IMR-90 (cell line): ENCODE measurements at regions not wholly inside any gene's neighbourhood (a gene's known extent, or its start where the extent isn't known, plus 50 kb on each side); places are given as distances from the start of the nearest gene placed in this dataset.

Experiments
- ATAC-seq: fragments of 200-7000 bp; cut with Tn5 transposase; 2 replicates; pipeline ENCODE4 v1.9.1; 2020; ENCODE audit warnings: low read depth, mild to moderate bottlenecking, moderate library complexity
- BruUV-seq: library from RNA; stranded (reverse); fragments of 400-500 nt; replicated peaks from 2 replicates; lab custom pipeline; 2021; lab: Mats Ljungman, UMichigan
- CTCF ChIA-PET: fragments of 300-600 bp; formaldehyde crosslinking; extraction: SDS; loops from one replicate; lab custom pipeline; 2021; ENCODE audit warnings: antibody characterized with exemption; lab: Yijun Ruan, JAX
- POLR2A ChIA-PET: fragments of 300-600 bp; sonication (Branson Sonifier 250); formaldehyde crosslinking; loops from one replicate; lab custom pipeline; 2022; ENCODE audit warnings: antibody characterized with exemption; ENCODE audit not compliant: unreplicated experiment; lab: Charles Lee
- DNase-seq: peaks from one replicate; pipeline ENCODE4 v3.0.0; 2013
- H2AFZ ChIP-seq: replicated peaks from 2 replicates; pipeline ENCODE3; 2013; ENCODE audit warnings: low read length, mild to moderate bottlenecking; ENCODE audit not compliant: poor library complexity
- H2AK5ac ChIP-seq: 2 replicates; pipeline ENCODE4 v1.6.1; 2013; ENCODE audit warnings: low read depth, low read length, inconsistent platforms
- H2AK9ac ChIP-seq: replicated peaks from 2 replicates; pipeline ENCODE3; 2013; ENCODE audit warnings: mild to moderate bottlenecking, low read depth, low read length, moderate library complexity; ENCODE audit not compliant: poor library complexity
- H2BK120ac ChIP-seq: 2 replicates; pipeline ENCODE4 v1.6.1; 2013; ENCODE audit warnings: low read depth, low read length, inconsistent platforms
- H2BK15ac ChIP-seq: 3 replicates; pipeline ENCODE4 v1.6.1; 2013; ENCODE audit warnings: low read depth, low read length, inconsistent platforms
- H2BK20ac ChIP-seq: 2 replicates; pipeline ENCODE4 v1.6.1; 2013; ENCODE audit warnings: low read depth, mild to moderate bottlenecking, inconsistent platforms, low read length, moderate library complexity
- H2BK5ac ChIP-seq: 2 replicates; pipeline ENCODE4 v1.6.1; 2013; ENCODE audit warnings: mild to moderate bottlenecking, low read depth, low read length, inconsistent platforms; ENCODE audit not compliant: poor library complexity, severe bottlenecking
- H3K14ac ChIP-seq: replicated peaks from 2 replicates; pipeline ENCODE4 v1.6.1; 2013; ENCODE audit warnings: low read depth, low read length, inconsistent platforms
- H3K18ac ChIP-seq: 2 replicates; pipeline ENCODE4 v1.6.1; 2013; ENCODE audit warnings: low read depth, low read length, control low read depth
- H3K23ac ChIP-seq: 2 replicates; pipeline ENCODE4 v1.6.1; 2013; ENCODE audit warnings: low read depth, low read length, inconsistent platforms
- H3K27ac ChIP-seq: 2 replicates; pipeline ENCODE4 v1.5.1; 2013; ENCODE audit warnings: mild to moderate bottlenecking, control low read depth, low read length; ENCODE audit not compliant: insufficient read depth
- H3K27me3 ChIP-seq: 2 replicates; pipeline ENCODE4 v1.6.1; 2013; ENCODE audit warnings: low read length; ENCODE audit not compliant: control insufficient read depth, insufficient read depth
- H3K36me3 ChIP-seq: 2 replicates; pipeline ENCODE4 v1.6.1; 2013; ENCODE audit warnings: low read length, mixed read lengths; ENCODE audit not compliant: control insufficient read depth, insufficient read depth
- H3K4ac ChIP-seq: 2 replicates; pipeline ENCODE4 v1.6.1; 2013; ENCODE audit warnings: low read depth, low read length, inconsistent platforms
- H3K4me1 ChIP-seq: 2 replicates; pipeline ENCODE4 v1.6.1; 2013; ENCODE audit warnings: low read length, mixed read lengths; ENCODE audit not compliant: control insufficient read depth, insufficient read depth
- H3K4me2 ChIP-seq: 2 replicates; pipeline ENCODE4 v1.6.1; 2013; ENCODE audit warnings: low read depth, mild to moderate bottlenecking, control low read depth, low read length, moderate library complexity
- H3K4me3 ChIP-seq: 2 replicates; pipeline ENCODE4 v1.5.1; 2013; ENCODE audit warnings: low read depth, mild to moderate bottlenecking, control low read depth, low read length, moderate library complexity; ENCODE audit not compliant: insufficient read depth
- H3K56ac ChIP-seq: 2 replicates; pipeline ENCODE4 v1.6.1; 2013; ENCODE audit warnings: low read length, inconsistent platforms; ENCODE audit not compliant: insufficient read depth; ENCODE audit errors: extremely low read depth
- H3K79me1 ChIP-seq, 2 experiments: 2 replicates each; pipeline ENCODE4 v1.6.1; 2013; ENCODE audit warnings: low read length in 2 of 2, inconsistent platforms in 1 of 2, low read depth in 1 of 2
- H3K9ac ChIP-seq: 2 replicates; pipeline ENCODE4 v1.6.1; 2013; ENCODE audit warnings: low read depth, low read length, control low read depth
- H3K9me1 ChIP-seq: 2 replicates; pipeline ENCODE4 v1.6.1; 2013; ENCODE audit warnings: low read length, inconsistent platforms; ENCODE audit not compliant: insufficient read depth
- H3K9me3 ChIP-seq: 2 replicates; pipeline ENCODE4 v1.6.1; 2013; ENCODE audit warnings: low read length; ENCODE audit not compliant: control insufficient read depth, insufficient read depth
- H4K20me1 ChIP-seq: 2 replicates; pipeline ENCODE4 v1.6.1; 2013; ENCODE audit warnings: low read length, inconsistent platforms; ENCODE audit not compliant: insufficient read depth
- H4K5ac ChIP-seq: 2 replicates; pipeline ENCODE4 v1.6.1; 2013; ENCODE audit warnings: mild to moderate bottlenecking, low read depth, low read length, control low read depth
- H4K8ac ChIP-seq, 2 experiments: 2 replicates each; pipeline ENCODE4 v1.6.1; 2013; ENCODE audit warnings: low read depth in 2 of 2, low read length in 2 of 2, control low read depth in 1 of 2, inconsistent platforms in 1 of 2
- H4K91ac ChIP-seq: 2 replicates; pipeline ENCODE4 v1.6.1; 2013; ENCODE audit warnings: low read depth, low read length, inconsistent platforms; ENCODE audit not compliant: insufficient read depth
- BHLHE40 ChIP-seq: fragments of 150-350 bp; IDR thresholded peaks from 2 replicates; pipeline ENCODE4 v1.6.1; 2016; ENCODE audit warnings: mild to moderate bottlenecking, low read depth, low read length
- CEBPB ChIP-seq: IDR thresholded peaks from 2 replicates; pipeline ENCODE4 v1.6.1; 2012; ENCODE audit warnings: low read depth, low read length, improper control_type of control experiment
- CHD1 ChIP-seq: IDR thresholded peaks from 2 replicates; pipeline ENCODE4 v1.6.1; 2012; ENCODE audit warnings: low read depth, low read length, improper control_type of control experiment
- MAFK ChIP-seq: IDR thresholded peaks from 2 replicates; pipeline ENCODE4 v1.6.1; 2012; ENCODE audit warnings: low read depth, low read length, improper control_type of control experiment
- MAZ ChIP-seq: IDR thresholded peaks from 2 replicates; pipeline ENCODE4 v1.6.1; 2012; ENCODE audit warnings: low read depth, mild to moderate bottlenecking, low read length, improper control_type of control experiment, moderate library complexity, borderline replicate concordance
- MXI1 ChIP-seq: IDR thresholded peaks from 2 replicates; pipeline ENCODE4 v1.6.1; 2012; ENCODE audit warnings: low read depth, mild to moderate bottlenecking, low read length, moderate library complexity, borderline replicate concordance
- NFE2L2 ChIP-seq: fragments of 150-350 bp; IDR thresholded peaks from 2 replicates; pipeline ENCODE4 v1.6.1; 2016; ENCODE audit warnings: low read depth, mild to moderate bottlenecking, low read length
- POLR2A ChIP-seq: IDR thresholded peaks from 2 replicates; pipeline ENCODE4 v1.6.1; 2012; ENCODE audit warnings: mild to moderate bottlenecking, low read depth, low read length
- RAD21 ChIP-seq: IDR thresholded peaks from 2 replicates; pipeline ENCODE4 v1.6.1; 2012; ENCODE audit warnings: low read length, improper control_type of control experiment
- RCOR1 ChIP-seq: IDR thresholded peaks from 2 replicates; pipeline ENCODE4 v1.6.1; 2012; ENCODE audit warnings: mild to moderate bottlenecking, low read length, improper control_type of control experiment; ENCODE audit not compliant: insufficient replicate concordance
- RFX5 ChIP-seq: IDR thresholded peaks from 2 replicates; pipeline ENCODE4 v1.8.0; 2012; ENCODE audit warnings: low read depth, mild to moderate bottlenecking, low read length, moderate library complexity
- SMC3 ChIP-seq: fragments of 150-350 bp; IDR thresholded peaks from 2 replicates; pipeline ENCODE4 v1.6.1; 2016; ENCODE audit warnings: low read depth, mild to moderate bottlenecking, antibody characterized with exemption, low read length, moderate library complexity
- USF2 ChIP-seq: fragments of 150-350 bp; IDR thresholded peaks from 2 replicates; pipeline ENCODE4 v1.6.1; 2017; ENCODE audit warnings: mild to moderate bottlenecking, antibody characterized with exemption, low read length, low read depth
- WGBS, 2 experiments: methylation state at CpG; one replicate each; pipeline versions ENCODE4 v1.1.5 to v1.1.7; 2013; ENCODE audit warnings: missing lambda C conversion rate in 2 of 2; ENCODE audit not compliant: insufficient read length in 1 of 2; ENCODE audit errors: extremely low coverage in 2 of 2; 5-methylcytosine and 5-hydroxymethylcytosine counted together
- dilution Hi-C: fragments of 300-500 bp; cut with HindIII; formaldehyde crosslinking; loops from one replicate; pipeline ENCODE4 v1.14.3; 2018; ENCODE audit warnings: low sequenced_read_pairs; ENCODE audit not compliant: unreplicated experiment
- in situ Hi-C: fragments of 300-500 bp; cut with MboI; formaldehyde crosslinking; loops from 3 replicates; pipeline ENCODE4 v1.14.3; 2019; ENCODE audit warnings: low sequenced_read_pairs, inconsistent platforms, mixed read lengths
- intact Hi-C: fragments of 100-400 bp; cut with micrococcal nuclease; formaldehyde crosslinking; loops from 2 replicates; pipeline ENCODE4 v1.10.0; 2022
- TF ChIP-seq, protein P1 (sequence below): conservative IDR thresholded peaks from 2 replicates; pipeline ENCODE4 v1.5.1; 2012; ENCODE audit warnings: mild to moderate bottlenecking, low read depth, low read length, improper control_type of control experiment
- TF ChIP-seq, protein P2 (sequence below): fragments of 150-350 bp; IDR thresholded peaks from 2 replicates; pipeline ENCODE4 v1.6.1; 2016; ENCODE audit warnings: low read depth, mild to moderate bottlenecking, low read length, moderate library complexity, borderline replicate concordance

DNA sequence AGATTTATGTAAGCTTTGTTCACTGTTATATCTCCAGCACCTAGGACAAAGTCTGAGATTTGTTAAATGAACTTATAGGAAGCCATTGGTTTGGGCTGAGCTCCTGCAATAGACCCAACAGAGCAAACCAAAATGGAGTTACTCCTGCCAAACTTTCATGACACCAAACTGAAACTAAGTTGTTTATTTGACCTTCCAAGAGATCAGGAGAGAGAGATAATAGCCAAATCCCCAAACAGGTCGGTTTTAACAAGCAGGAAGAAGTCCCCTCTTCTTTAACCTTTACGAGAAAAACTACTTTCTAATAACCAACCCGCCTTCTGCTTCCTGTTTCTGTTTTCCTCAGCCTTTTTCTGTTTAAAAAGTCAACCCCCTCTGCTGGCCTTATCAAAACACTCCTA lies 54.9 kb upstream of the ATP12A start:
- Histone ChIP-seq H2BK20ac (no peak overlapping the region), H3K4me3 (no peak overlapping the region), H4K5ac (no peak overlapping the region), H3K9me3 (no peaks in the 10 kb centered on the region), H3K36me3 (no peaks in the 10 kb centered on the region), H2BK15ac (no peak overlapping the region), H3K9ac (no peak overlapping the region), H3K79me1 (no peaks in the 10 kb centered on the region), H3K18ac (no peak overlapping the region), H4K20me1 (no peaks in the 10 kb centered on the region), H3K9me1 (no peaks in the 10 kb centered on the region), H3K27me3 (no peaks in the 10 kb centered on the region), H2AK5ac (no peak overlapping the region), H4K8ac (no peak overlapping the region), H2BK5ac (no peak overlapping the region), H3K14ac (no peak overlapping the region), H3K4ac (no peak overlapping the region), H3K4me2 (peak overlapping the region; percentile 38; the same call in 1 of the 2 replicates), H3K27ac (no peak overlapping the region), H2AK9ac (no peak overlapping the region), H4K91ac (no peak overlapping the region), H3K56ac (no peak overlapping the region), H2AFZ (no peak overlapping the region), H3K23ac (no peak overlapping the region), H2BK120ac (no peak overlapping the region), H3K4me1 (peaks cover 2% of the 10 kb centered on the region; the same call in 1 of the 2 replicates)
- TF ChIP-seq USF2 = no peak
- TF ChIP-seq, protein P1, sequence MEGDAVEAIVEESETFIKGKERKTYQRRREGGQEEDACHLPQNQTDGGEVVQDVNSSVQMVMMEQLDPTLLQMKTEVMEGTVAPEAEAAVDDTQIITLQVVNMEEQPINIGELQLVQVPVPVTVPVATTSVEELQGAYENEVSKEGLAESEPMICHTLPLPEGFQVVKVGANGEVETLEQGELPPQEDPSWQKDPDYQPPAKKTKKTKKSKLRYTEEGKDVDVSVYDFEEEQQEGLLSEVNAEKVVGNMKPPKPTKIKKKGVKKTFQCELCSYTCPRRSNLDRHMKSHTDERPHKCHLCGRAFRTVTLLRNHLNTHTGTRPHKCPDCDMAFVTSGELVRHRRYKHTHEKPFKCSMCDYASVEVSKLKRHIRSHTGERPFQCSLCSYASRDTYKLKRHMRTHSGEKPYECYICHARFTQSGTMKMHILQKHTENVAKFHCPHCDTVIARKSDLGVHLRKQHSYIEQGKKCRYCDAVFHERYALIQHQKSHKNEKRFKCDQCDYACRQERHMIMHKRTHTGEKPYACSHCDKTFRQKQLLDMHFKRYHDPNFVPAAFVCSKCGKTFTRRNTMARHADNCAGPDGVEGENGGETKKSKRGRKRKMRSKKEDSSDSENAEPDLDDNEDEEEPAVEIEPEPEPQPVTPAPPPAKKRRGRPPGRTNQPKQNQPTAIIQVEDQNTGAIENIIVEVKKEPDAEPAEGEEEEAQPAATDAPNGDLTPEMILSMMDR = no peak
- TF ChIP-seq CHD1 = no peak
- no peak for TF ChIP-seq NFE2L2
- TF ChIP-seq BHLHE40 = no peak
- no peak for TF ChIP-seq POLR2A
- no peak for TF ChIP-seq SMC3
- no peak for TF ChIP-seq RFX5
- TF ChIP-seq MAZ = no peak
- no peak for TF ChIP-seq CEBPB
- no peak for TF ChIP-seq MXI1
- TF ChIP-seq RAD21 = no peak
- TF ChIP-seq, protein P2, sequence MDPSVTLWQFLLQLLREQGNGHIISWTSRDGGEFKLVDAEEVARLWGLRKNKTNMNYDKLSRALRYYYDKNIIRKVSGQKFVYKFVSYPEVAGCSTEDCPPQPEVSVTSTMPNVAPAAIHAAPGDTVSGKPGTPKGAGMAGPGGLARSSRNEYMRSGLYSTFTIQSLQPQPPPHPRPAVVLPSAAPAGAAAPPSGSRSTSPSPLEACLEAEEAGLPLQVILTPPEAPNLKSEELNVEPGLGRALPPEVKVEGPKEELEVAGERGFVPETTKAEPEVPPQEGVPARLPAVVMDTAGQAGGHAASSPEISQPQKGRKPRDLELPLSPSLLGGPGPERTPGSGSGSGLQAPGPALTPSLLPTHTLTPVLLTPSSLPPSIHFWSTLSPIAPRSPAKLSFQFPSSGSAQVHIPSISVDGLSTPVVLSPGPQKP = no peak
- TF ChIP-seq RCOR1 = no peak
- TF ChIP-seq MAFK = no peak
- dilution Hi-C loops (no loop called here), intact Hi-C loops (no loop called here), in situ Hi-C loops (no loop called here)
- DNase-seq (no peak), ATAC-seq (peak; percentile 21; the same call in 1 of the 2 replicates)
- no TSS peak for BruUV-seq
- WGBS, 2 experiments = no CpG with 5 or more reads among the region's 3 CpGs
- POLR2A ChIA-PET = no interaction called here
- CTCF ChIA-PET = no interaction called here
